Keratinocyte (primary cell): ENCODE measurements at regions not wholly inside any gene's neighbourhood (a gene's known extent, or its start where the extent isn't known, plus 50 kb on each side); places are given as distances from the start of the nearest gene placed in this dataset.

ENCODE experiments used
- EZH2 ChIP-seq: IDR thresholded peaks from one replicate; pipeline ENCODE4 v1.6.1; 2012; ENCODE audit warnings: inconsistent platforms, mild to moderate bottlenecking, low read length, moderate library complexity
- TF ChIP-seq, protein P1 (sequence below), 3 experiments: IDR thresholded peaks in 1 of 3; conservative IDR thresholded peaks in 1 of 3; optimal IDR thresholded peaks in 1 of 3; 2 replicates in 2 of 3; 3 replicates in 1 of 3; pipeline versions ENCODE3 to v1.5.1; 2011; ENCODE audit warnings: low read length in 3 of 3, mild to moderate bottlenecking in 3 of 3, moderate library complexity in 2 of 3, control low read depth in 1 of 3, inconsistent platforms in 1 of 3; ENCODE audit not compliant: insufficient read depth in 2 of 3; ENCODE audit errors: extremely low read depth in 1 of 3

GRCh38 chr7:68706291-68706690, 892.0 kb upstream of the AUTS2 start:
- TF ChIP-seq, protein P1, sequence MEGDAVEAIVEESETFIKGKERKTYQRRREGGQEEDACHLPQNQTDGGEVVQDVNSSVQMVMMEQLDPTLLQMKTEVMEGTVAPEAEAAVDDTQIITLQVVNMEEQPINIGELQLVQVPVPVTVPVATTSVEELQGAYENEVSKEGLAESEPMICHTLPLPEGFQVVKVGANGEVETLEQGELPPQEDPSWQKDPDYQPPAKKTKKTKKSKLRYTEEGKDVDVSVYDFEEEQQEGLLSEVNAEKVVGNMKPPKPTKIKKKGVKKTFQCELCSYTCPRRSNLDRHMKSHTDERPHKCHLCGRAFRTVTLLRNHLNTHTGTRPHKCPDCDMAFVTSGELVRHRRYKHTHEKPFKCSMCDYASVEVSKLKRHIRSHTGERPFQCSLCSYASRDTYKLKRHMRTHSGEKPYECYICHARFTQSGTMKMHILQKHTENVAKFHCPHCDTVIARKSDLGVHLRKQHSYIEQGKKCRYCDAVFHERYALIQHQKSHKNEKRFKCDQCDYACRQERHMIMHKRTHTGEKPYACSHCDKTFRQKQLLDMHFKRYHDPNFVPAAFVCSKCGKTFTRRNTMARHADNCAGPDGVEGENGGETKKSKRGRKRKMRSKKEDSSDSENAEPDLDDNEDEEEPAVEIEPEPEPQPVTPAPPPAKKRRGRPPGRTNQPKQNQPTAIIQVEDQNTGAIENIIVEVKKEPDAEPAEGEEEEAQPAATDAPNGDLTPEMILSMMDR (optimal IDR thresholded peaks at IDR 0.05 in 1 of 3, IDR thresholded peaks at IDR 0.05 in 1 of 3, conservative IDR thresholded peaks at IDR 0.05 in 1 of 3; ENCODE audit: extremely low read depth in 1 of 3, insufficient read depth in 2 of 3, low read length in 3 of 3): no peak
- no peak for TF ChIP-seq EZH2
